K562 (cell line): ENCODE measurements at regions not wholly inside any gene's neighbourhood (a gene's known extent, or its start where the extent isn't known, plus 50 kb on each side); places are given as distances from the start of the nearest gene placed in this dataset.

Experiments
- ATAC-seq: fragments of 200-7000 bp; cut with Tn5 transposase; 3 replicates; pipeline ENCODE4 v1.9.1; 2020; ENCODE audit warnings: moderate library complexity
- BruUV-seq: library from RNA; stranded (reverse); fragments of 400-500 nt; replicated peaks from 2 replicates; lab custom pipeline; 2021; lab: Mats Ljungman, UMichigan
- CTCF ChIA-PET: fragments of 300-600 bp; formaldehyde crosslinking; extraction: SDS; loops from one replicate; lab custom pipeline; 2021; ENCODE audit warnings: low intra/inter-chr PET ratio; lab: Yijun Ruan, JAX
- POLR2A ChIA-PET: fragments of 300-600, 350-650 bp; sonication (Branson Sonifier 250); formaldehyde crosslinking; extraction: SDS; loops from one replicate; lab custom pipeline; 2021; ENCODE audit warnings: antibody characterized with exemption, inconsistent platforms; lab: Yijun Ruan, JAX
- DNase-seq, 4 experiments: peaks; one replicate each; pipeline versions ENCODE4 v3.0.0 to v3.0.0-alpha.2; 2011 to 2018; ENCODE audit warnings: low spot score in 3 of 4, mixed read lengths in 3 of 4; ENCODE audit errors: extremely low read depth in 1 of 4
- FAIRE-seq: peaks from 2 replicates; lab custom pipeline; 2011; peaks lifted over from hg19 to GRCh38; lab: Jason Lieb, UNC
- H2AFZ ChIP-seq: 2 replicates; pipeline ENCODE4 v1.6.0; 2011; ENCODE audit warnings: low read depth, low read length, control low read depth, inconsistent platforms
- H3K27ac ChIP-seq: fragments of 200-600 bp; 3 replicates; pipeline ENCODE4 v1.8.0; 2011; ENCODE audit warnings: low read depth, mild to moderate bottlenecking, control low read depth, inconsistent platforms, low read length, moderate library complexity, mixed read lengths; ENCODE audit errors: extremely low read depth
- H3K27me3 ChIP-seq, 2 experiments: fragments of 300-600 bp in 1 of 2; 2 replicates in 1 of 2; 3 replicates in 1 of 2; pipeline versions ENCODE4 v1.6.0 to v1.8.0; 2011; ENCODE audit warnings: inconsistent platforms in 2 of 2, low read length in 2 of 2, mild to moderate bottlenecking in 1 of 2, mixed read lengths in 1 of 2, moderate library complexity in 1 of 2; ENCODE audit not compliant: control insufficient read depth in 2 of 2, insufficient read depth in 2 of 2
- H3K36me3 ChIP-seq: fragments of 300-600 bp; 3 replicates; pipeline ENCODE4 v1.8.0; 2011; ENCODE audit warnings: mild to moderate bottlenecking, low read length, inconsistent platforms; ENCODE audit not compliant: control insufficient read depth, insufficient read depth
- H3K4me1 ChIP-seq, 2 experiments: fragments of 200-600 bp in 1 of 2; replicated peaks in 1 of 2; 2 replicates in 1 of 2; 3 replicates in 1 of 2; pipeline versions ENCODE4 v1.5.1 to v1.8.0; 2011; ENCODE audit warnings: inconsistent platforms in 2 of 2, low read length in 2 of 2, mild to moderate bottlenecking in 1 of 2, mixed read lengths in 1 of 2, moderate library complexity in 1 of 2; ENCODE audit not compliant: control insufficient read depth in 2 of 2, insufficient read depth in 2 of 2
- H3K4me2 ChIP-seq: 2 replicates; pipeline ENCODE4 v1.6.1; 2011; ENCODE audit warnings: low read length, control low read depth, inconsistent platforms, mixed read lengths; ENCODE audit not compliant: insufficient read depth
- H3K4me3 ChIP-seq: fragments of 200-600 bp; sonication (generic), shearing (Covaris generic); 2 replicates; pipeline ENCODE4 v1.5.1; 2016; ENCODE audit warnings: control low read depth, inconsistent platforms
- H3K79me2 ChIP-seq: fragments of 200-600 bp; 3 replicates; pipeline ENCODE4 v1.8.0; 2011; ENCODE audit warnings: low read length, inconsistent platforms; ENCODE audit not compliant: control insufficient read depth, insufficient read depth
- H3K9ac ChIP-seq, 2 experiments: 2 replicates each; pipeline versions ENCODE4 v1.6.0 to v1.6.1; 2011; ENCODE audit warnings: low read depth in 2 of 2, low read length in 2 of 2, control low read depth in 1 of 2, inconsistent platforms in 1 of 2, mild to moderate bottlenecking in 1 of 2, mixed read lengths in 1 of 2; ENCODE audit not compliant: insufficient read depth in 1 of 2
- H3K9me1 ChIP-seq: one replicate; pipeline ENCODE4 v1.6.0; 2011; ENCODE audit warnings: inconsistent platforms, mild to moderate bottlenecking, low read length, moderate library complexity; ENCODE audit not compliant: control insufficient read depth, insufficient read depth
- H3K9me3 ChIP-seq: replicated peaks from 2 replicates; pipeline ENCODE4 v1.5.1; 2011; ENCODE audit warnings: low read depth, low read length, inconsistent platforms; ENCODE audit not compliant: control insufficient read depth, insufficient read depth
- H4K20me1 ChIP-seq: replicated peaks from 2 replicates; pipeline ENCODE4 v1.6.1; 2011; ENCODE audit warnings: low read length, inconsistent platforms, mixed read lengths; ENCODE audit not compliant: control insufficient read depth, insufficient read depth
- CBFA2T2 ChIP-seq: fragments of 450-650 bp; conservative IDR thresholded peaks from 2 replicates; pipeline ENCODE4 v1.6.1; 2017; ENCODE audit warnings: mild to moderate bottlenecking
- RAD51 ChIP-seq: fragments of 450-650 bp; IDR thresholded peaks from 2 replicates; pipeline ENCODE4 v1.7.1; 2016; ENCODE audit warnings: low read depth, mild to moderate bottlenecking, borderline replicate concordance
- TOE1 ChIP-seq, 2 experiments: fragments of 450-650 bp in 1 of 2; sonication (generic) in 1 of 2; formaldehyde crosslinking in 1 of 2; IDR thresholded peaks; 2 replicates each; pipeline versions ENCODE4 v1.7.1 to v1.8.0; 2016 to 2022; ENCODE audit warnings: borderline replicate concordance in 2 of 2, mild to moderate bottlenecking in 2 of 2, antibody characterized with exemption in 1 of 2, inconsistent platforms in 1 of 2, low read depth in 1 of 2, missing genetic modification reagents in 1 of 2, moderate library complexity in 1 of 2
- YBX1 ChIP-seq: fragments of 450-650 bp; IDR thresholded peaks from 2 replicates; pipeline ENCODE4 v1.7.1; 2016; ENCODE audit warnings: mild to moderate bottlenecking
- ZNF695 ChIP-seq: fragments of 450-650 bp; formaldehyde crosslinking; IDR thresholded peaks from 2 replicates; pipeline ENCODE4 v1.4.0; 2020; ENCODE audit warnings: mild to moderate bottlenecking, moderate library complexity
- WGBS: fragments of 100-300 bp; shearing (Covaris generic); methylation state at CpG from one replicate; pipeline ENCODE4 v1.1.6; 2016; ENCODE audit warnings: low coverage, mixed read lengths; ENCODE audit not compliant: insufficient coverage; ENCODE audit errors: missing lambda C conversion rate; 5-methylcytosine and 5-hydroxymethylcytosine counted together
- in situ Hi-C: fragments of 300-500 bp; cut with MboI; formaldehyde crosslinking; loops from 4 replicates; pipeline ENCODE4 v1.15.0; 2018; ENCODE audit warnings: inconsistent platforms, mixed read lengths
- intact Hi-C: fragments of 100-400 bp; cut with micrococcal nuclease; formaldehyde crosslinking; loops from 2 replicates; pipeline ENCODE4 v1.14.2; 2022
- TF ChIP-seq, protein P1 (sequence below): sonication (generic); formaldehyde crosslinking; IDR thresholded peaks from 2 replicates; pipeline ENCODE4 v1.8.1; 2023; ENCODE audit warnings: mild to moderate bottlenecking, missing genetic modification reagents
- TF ChIP-seq, protein P2 (sequence below): fragments of 450-650 bp; IDR thresholded peaks from 2 replicates; pipeline ENCODE4 v1.7.1; 2018; ENCODE audit warnings: mild to moderate bottlenecking, low read depth; ENCODE audit not compliant: partially characterized antibody
- TF ChIP-seq, protein P3 (sequence below): fragments of 450-650 bp; formaldehyde crosslinking; IDR thresholded peaks from 2 replicates; pipeline ENCODE4 v1.4.0; 2020; ENCODE audit warnings: mild to moderate bottlenecking, mixed read lengths
- TF ChIP-seq, protein P4 (sequence below): sonication (generic); formaldehyde crosslinking; IDR thresholded peaks from 2 replicates; pipeline ENCODE4 v1.9.0; 2022; ENCODE audit warnings: mild to moderate bottlenecking, missing genetic modification reagents
- TF ChIP-seq, protein P5 (sequence below): sonication (generic); formaldehyde crosslinking; IDR thresholded peaks from 2 replicates; pipeline ENCODE4 v1.5.0; 2020; ENCODE audit warnings: missing genetic modification reagents

DNA sequence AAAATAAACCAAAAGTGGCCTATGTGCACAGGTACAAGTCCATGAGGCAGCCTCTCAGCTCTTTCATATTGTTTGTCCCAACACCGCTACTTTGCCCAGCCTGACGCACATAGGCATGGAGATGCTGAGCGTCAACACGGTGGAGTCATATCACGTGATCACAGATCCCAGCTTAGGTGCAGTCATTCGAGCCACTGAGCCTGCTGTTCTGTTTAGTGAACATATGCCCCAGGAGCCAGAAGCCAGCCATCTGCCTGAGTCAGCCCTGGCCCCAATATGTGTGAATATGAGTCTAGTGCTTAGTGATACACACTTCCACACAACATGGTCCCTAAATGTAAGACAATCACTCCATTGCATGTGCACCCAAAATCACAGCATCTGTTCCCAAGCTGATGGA is 88.2 kb upstream of the LCLAT1 start:
- BruUV-seq = no TSS peak
- TF ChIP-seq CBFA2T2 (peak; percentile 34), TOE1 (IDR thresholded peaks at IDR 0.05; ENCODE audit: borderline replicate concordance) (peak; percentile 80; the same call in 1 of the 2 replicates), TOE1 (CRISPR knock-in tag; IDR thresholded peaks at IDR 0.05; ENCODE audit: borderline replicate concordance, low read depth) (no peak), YBX1 (no peak), ZNF695 (no peak), RAD51 (peak; percentile 84)
- TF ChIP-seq, protein P1, sequence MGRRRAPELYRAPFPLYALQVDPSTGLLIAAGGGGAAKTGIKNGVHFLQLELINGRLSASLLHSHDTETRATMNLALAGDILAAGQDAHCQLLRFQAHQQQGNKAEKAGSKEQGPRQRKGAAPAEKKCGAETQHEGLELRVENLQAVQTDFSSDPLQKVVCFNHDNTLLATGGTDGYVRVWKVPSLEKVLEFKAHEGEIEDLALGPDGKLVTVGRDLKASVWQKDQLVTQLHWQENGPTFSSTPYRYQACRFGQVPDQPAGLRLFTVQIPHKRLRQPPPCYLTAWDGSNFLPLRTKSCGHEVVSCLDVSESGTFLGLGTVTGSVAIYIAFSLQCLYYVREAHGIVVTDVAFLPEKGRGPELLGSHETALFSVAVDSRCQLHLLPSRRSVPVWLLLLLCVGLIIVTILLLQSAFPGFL (CRISPR knock-in tag) = no peak
- TF ChIP-seq, protein P2, sequence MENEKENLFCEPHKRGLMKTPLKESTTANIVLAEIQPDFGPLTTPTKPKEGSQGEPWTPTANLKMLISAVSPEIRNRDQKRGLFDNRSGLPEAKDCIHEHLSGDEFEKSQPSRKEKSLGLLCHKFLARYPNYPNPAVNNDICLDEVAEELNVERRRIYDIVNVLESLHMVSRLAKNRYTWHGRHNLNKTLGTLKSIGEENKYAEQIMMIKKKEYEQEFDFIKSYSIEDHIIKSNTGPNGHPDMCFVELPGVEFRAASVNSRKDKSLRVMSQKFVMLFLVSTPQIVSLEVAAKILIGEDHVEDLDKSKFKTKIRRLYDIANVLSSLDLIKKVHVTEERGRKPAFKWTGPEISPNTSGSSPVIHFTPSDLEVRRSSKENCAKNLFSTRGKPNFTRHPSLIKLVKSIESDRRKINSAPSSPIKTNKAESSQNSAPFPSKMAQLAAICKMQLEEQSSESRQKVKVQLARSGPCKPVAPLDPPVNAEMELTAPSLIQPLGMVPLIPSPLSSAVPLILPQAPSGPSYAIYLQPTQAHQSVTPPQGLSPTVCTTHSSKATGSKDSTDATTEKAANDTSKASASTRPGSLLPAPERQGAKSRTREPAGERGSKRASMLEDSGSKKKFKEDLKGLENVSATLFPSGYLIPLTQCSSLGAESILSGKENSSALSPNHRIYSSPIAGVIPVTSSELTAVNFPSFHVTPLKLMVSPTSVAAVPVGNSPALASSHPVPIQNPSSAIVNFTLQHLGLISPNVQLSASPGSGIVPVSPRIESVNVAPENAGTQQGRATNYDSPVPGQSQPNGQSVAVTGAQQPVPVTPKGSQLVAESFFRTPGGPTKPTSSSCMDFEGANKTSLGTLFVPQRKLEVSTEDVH = no peak
- TF ChIP-seq, protein P3, sequence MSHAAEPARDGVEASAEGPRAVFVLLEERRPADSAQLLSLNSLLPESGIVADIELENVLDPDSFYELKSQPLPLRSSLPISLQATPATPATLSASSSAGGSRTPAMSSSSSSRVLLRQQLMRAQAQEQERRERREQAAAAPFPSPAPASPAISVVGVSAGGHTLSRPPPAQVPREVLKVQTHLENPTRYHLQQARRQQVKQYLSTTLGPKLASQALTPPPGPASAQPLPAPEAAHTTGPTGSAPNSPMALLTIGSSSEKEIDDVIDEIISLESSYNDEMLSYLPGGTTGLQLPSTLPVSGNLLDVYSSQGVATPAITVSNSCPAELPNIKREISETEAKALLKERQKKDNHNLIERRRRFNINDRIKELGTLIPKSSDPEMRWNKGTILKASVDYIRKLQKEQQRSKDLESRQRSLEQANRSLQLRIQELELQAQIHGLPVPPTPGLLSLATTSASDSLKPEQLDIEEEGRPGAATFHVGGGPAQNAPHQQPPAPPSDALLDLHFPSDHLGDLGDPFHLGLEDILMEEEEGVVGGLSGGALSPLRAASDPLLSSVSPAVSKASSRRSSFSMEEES (CRISPR knock-in tag) = peak; percentile 89
- TF ChIP-seq, protein P4, sequence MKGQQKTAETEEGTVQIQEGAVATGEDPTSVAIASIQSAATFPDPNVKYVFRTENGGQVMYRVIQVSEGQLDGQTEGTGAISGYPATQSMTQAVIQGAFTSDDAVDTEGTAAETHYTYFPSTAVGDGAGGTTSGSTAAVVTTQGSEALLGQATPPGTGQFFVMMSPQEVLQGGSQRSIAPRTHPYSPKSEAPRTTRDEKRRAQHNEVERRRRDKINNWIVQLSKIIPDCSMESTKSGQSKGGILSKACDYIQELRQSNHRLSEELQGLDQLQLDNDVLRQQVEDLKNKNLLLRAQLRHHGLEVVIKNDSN (CRISPR knock-in tag) = peak; percentile 26; the same call in 1 of the 2 replicates
- TF ChIP-seq, protein P5, sequence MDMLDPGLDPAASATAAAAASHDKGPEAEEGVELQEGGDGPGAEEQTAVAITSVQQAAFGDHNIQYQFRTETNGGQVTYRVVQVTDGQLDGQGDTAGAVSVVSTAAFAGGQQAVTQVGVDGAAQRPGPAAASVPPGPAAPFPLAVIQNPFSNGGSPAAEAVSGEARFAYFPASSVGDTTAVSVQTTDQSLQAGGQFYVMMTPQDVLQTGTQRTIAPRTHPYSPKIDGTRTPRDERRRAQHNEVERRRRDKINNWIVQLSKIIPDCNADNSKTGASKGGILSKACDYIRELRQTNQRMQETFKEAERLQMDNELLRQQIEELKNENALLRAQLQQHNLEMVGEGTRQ (CRISPR knock-in tag) = 0 out of 2 replicates have a peak, but pooled peaks have one; percentile 18
- Histone ChIP-seq H3K79me2 (no peaks in the 10 kb centered on the region), H2AFZ (no peak overlapping the region), H3K27ac (no peak overlapping the region), H4K20me1 (no peaks in the 10 kb centered on the region), H3K9ac (no peak overlapping the region), H3K27me3 (peaks cover 29 to 59% of the 10 kb centered on the region in 2 experiments), H3K9me1 (no peaks in the 10 kb centered on the region), H3K4me3 (no peak overlapping the region), H3K9me3 (no peaks in the 10 kb centered on the region), H3K4me1 (peaks cover 0 to 5% of the 10 kb centered on the region in 2 experiments; a peak in 2 of 5 replicates), H3K4me2 (no peak overlapping the region), H3K36me3 (no peaks in the 10 kb centered on the region)
- DNase-seq (no peak), ATAC-seq (no peak), FAIRE-seq (peak; percentile 44)
- in situ Hi-C loops (no loop called here), intact Hi-C loops (no loop called here)
- ChIA-PET POLR2A (no interaction called here), CTCF (no interaction called here)
- WGBS = 3% methylated on average over 6 of the region's 6 CpGs
